Stimulated activated CD8-positive, alpha-beta memory T cell treated with anti-CD3 and anti-CD28 coated beads, Interleukin-7, amount 100 ng/mL, for 1 hour (primary cell): ENCODE measurements at regions not wholly inside any gene's neighbourhood (a gene's known extent, or its start where the extent isn't known, plus 50 kb on each side); places are given as distances from the start of the nearest gene placed in this dataset.
"Not testable (repeated sequence)": the region's sequence is repeated elsewhere in the genome, so short reads cannot be mapped to it uniquely, and the experiment has no call there.

Experiments
- DNase-seq, 2 donors: peaks; one replicate each; pipeline ENCODE4 v3.0.0-alpha.2; 2020; ENCODE audit warnings: low read depth in 2 of 2

GRCh38 chr14:98184457-98184856, 1087.5 kb downstream of the BCL11B start:
- DNase-seq = no peak

DNA sequence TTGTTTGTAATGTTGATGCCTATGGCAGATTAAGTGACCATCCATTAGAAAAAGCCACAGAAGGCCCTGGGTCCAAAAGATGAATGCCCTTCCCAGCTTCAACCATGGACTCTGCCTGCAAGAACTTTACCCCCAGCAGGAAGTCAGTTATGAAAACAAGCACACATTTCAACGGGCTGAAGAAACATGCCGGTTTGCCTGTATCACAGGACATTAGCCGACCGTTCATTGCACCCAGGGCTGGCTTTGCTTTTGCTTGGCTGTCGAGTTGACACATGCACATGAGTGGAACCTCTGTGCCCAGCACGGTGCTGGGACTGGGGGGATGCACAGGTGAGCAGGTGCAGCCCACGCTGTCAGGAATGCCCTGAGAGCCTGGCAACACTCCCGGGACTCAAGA, 1087.0 kb downstream of the BCL11B start:
- DNase-seq = no peak

DNA sequence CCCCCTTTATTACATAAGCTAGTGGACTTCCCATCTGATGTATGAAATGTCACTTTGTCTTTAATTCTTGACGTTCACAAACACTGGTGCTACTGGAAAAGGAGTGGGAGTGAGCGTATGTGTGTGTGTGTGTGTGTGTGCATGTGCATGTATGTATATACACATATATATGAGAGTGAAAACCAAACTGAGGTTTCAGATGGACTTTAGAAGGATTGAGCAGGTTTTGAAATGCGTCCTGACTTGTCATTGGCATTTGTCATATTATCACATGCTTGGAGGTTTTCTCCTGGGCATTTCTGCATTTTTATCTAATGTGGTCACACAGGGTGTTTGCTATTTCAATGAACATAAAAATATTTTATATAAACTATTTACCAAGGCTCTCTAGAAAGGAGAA, 1085.9 kb downstream of the BCL11B start:
- no peak for DNase-seq

- no peak for DNase-seq
These were observed 1084.7 kb downstream of the BCL11B start for GRCh38 chr14:98187281-98187680.

DNA sequence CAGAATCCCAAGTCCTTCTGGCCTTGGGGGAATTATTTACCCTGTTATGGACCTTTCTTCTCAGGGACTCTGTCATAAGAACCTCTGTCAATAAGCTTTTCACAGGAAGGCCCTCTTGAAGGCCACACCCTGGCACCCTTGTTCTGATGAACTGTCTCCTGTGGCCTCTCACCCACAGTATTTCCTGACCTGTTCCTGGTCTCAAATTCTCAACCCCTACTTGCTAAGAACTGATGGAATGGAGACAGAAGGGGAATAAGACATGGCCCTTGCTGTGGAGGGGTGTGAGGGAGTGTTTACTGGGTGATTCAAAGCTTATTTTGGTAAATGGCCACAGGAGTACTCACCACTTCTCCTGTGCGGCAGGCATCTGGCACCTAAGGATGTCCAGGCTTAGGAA, 1082.9 kb downstream of the BCL11B start:
- DNase-seq = no peak

DNA sequence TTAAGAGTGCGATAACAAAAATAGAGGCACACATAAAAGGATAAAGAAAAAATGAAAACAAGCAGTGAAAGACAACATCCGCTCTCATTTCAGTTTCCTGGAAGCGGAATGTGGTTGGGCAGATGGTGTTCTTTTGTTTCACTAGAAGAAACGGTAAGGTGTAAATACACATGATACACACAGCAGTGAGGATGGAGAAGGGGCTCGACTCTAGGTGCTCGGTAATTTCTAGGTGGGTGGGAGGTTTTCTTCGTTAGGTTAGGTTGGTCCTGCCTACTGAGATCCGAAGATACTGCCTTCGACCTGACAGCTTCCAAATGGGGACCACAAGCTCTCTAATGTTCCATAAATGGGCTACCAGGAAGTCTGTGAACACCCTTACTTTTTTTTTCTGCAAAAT, 1082.5 kb downstream of the BCL11B start:
- no peak for DNase-seq

DNA sequence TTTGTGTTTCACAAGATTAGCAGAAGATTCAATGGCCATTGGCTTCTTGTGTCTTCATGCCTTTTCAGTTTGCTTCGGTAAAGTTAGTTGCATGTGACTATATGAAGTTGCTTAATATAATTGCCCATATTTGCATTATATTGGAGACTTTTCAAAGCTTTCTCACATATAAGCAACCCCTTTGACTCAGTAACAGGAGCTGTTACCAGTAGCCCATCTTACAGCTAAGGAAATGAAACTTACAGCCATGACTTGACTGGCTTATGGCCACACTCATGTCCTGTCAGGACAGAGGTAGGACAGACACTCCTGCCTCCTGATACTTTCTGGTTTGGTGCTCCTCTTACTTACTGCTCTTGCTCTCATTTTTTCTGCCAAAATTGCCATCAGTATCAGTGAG, 1082.1 kb downstream of the BCL11B start:
- no peak for DNase-seq

DNA sequence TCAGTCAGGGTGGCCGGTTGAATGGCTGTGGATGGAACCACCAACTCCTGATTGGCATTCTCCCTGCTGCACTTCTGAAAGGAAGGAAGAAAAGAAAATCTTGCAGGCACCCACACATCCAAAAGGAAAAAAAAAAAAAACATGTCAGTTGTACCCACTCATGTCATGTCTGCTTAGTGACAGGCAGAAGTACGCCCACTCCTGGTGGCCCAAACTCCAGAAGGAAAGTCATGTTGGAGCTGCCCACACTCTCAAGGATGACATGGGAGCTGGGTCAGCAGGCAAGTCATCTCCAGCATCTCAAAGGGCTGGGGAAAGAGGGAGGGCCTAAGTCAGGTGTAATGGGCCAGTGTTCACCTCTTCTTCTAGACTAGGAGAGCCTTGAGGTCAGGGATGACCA, 1079.1 kb downstream of the BCL11B start:
- no peak for DNase-seq

GRCh38 chr14:98194821-98195220, 1077.2 kb downstream of the BCL11B start:
- no peak for DNase-seq

GRCh38 chr14:98195256-98195655, 1076.7 kb downstream of the BCL11B start:
- no peak for DNase-seq

GRCh38 chr14:98197933-98198332, 1074.1 kb downstream of the BCL11B start:
- no peak for DNase-seq

- DNase-seq = no peak
These were observed 1073.6 kb downstream of the BCL11B start for GRCh38 chr14:98198385-98198784.

DNA sequence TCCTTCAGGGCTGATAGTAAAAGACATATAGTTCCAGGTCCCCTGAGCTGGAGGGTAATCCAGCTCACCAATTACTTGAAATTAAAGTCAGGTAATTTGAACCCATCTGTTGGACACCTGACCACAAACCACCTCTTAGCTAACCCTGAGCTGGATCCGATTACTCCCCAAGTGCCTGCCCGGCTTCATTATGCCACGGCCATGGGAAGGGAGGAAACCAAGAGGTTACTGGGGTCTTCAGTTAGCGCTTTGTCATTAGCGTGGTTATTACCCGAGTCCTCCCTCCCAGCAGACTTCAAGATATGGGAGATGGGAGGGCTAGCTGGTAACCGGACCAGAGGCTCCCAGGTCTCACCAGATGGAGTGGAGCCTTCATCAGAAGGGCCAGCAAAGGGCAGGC, 1071.4 kb downstream of the BCL11B start:
- no peak for DNase-seq

GRCh38 chr14:98203421-98203820, 1068.6 kb downstream of the BCL11B start:
- DNase-seq = no peak

GRCh38 chr14:98204139-98204538, 1067.9 kb downstream of the BCL11B start:
- no peak for DNase-seq

- DNase-seq = no peak
These were observed 1064.6 kb downstream of the BCL11B start for GRCh38 chr14:98207415-98207814.

DNA sequence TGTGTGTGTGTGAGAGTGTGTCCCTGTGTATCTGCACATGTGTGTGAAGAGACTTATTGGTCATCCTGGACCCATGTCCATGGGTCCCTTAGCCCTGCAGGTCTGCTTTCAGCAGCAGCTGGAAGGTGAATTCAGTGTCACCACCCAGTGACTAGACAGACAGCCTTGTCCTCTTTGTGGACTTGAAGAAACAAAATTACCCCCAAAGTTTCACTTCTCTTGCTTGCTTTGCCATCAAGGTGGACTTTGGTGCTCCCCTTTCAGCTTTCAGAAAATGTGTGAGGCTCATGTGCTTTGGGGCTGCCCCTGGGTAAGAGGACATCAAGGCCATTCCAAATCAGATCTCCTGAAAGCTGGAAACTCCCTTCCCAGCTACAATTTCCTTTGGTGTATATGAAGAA, 1063.8 kb downstream of the BCL11B start:
- no peak for DNase-seq

DNA sequence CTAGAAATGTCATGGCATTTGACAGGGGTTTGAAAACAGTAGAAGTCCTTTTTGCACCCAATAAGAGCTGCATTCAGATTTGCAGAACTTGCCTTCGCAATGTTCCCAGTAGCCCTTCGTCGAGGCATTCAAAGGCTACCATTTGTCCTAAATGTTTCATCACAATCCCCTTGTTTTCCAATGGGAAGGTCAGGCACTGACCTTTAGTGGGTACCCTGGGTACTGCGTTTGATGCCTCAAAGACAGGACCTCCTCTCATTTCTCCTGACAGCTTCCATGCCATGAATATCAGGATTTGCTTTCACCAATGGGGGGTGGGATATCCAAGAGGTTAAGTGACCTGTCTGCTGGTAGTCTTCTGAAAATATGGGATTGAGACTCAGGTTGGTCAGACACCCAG, 1063.1 kb downstream of the BCL11B start:
- no peak for DNase-seq

DNA sequence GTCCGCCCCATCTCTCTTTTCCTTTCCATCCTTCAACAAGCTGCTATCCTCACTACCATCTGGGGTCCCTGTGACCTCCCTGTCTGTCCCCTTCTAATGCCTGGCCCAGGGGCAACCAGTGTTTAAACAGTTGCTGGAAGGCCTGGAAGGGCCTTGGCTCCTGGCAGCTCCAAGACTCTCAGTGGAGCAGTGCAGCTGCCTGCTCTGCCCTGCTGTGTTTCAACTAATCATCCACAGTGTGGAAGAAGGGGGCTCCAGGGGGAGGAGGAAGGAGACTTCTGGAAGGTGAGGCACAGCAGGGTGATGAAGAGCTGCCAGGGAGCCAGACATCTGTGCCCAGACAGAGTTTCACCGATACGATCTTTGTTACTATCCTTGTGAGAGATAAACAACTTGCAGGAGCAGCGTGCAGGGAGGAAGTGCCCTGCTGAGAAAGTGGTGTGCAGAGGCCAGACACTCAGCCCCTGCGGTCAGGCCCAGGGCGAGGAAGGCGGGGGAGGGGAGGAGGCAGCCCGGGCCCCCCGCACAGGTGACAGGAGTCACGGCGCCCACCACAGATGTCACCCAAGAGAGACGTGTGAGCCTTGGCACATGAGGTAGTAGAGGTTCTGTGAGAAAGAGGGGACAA, 1061.8 kb downstream of the BCL11B start:
- no peak for DNase-seq

- DNase-seq = no peak
These were observed 1054.5 kb downstream of the BCL11B start for GRCh38 chr14:98217530-98217929.

- no peak for DNase-seq
These were observed 1053.8 kb downstream of the BCL11B start for GRCh38 chr14:98218218-98218617.

DNA sequence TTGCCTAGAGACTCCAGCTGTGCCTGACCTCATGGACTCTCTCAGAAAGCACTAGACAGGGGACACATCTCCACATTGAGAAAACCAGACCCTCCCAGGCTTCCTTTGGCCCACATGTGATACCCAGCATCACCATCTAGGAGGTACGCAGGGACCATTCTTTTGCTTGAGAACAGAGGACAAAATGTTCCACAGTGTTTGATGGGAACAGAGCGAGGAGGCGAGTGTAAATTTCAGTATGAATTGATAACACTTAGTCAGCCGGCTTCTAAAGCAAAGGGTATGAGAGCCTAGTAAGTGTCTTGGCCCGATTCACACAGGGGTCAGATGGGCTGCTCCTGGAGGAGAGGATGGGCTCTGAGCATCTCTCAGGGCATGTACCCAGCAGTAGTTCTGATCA, 1052.4 kb downstream of the BCL11B start:
- no peak for DNase-seq

DNA sequence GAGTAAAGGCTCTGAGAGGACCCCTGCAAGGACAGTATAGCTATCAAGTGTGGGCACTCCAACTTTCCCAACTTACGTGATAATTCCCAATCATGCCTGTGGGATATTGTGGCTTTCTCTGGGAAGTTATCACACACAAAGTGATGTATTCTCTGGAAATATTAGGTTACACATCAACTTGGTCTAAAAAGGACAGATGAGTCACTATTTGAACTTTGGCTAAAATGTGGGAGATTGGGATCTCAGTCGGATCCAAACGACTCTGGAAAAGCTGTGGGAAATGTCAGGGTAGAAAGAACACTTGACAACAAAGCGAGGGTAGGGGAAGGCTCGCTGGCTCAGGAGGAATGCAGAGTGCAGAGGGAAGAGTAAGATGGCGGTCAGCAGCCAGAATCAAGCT, 1048.9 kb downstream of the BCL11B start:
- no peak for DNase-seq

DNA sequence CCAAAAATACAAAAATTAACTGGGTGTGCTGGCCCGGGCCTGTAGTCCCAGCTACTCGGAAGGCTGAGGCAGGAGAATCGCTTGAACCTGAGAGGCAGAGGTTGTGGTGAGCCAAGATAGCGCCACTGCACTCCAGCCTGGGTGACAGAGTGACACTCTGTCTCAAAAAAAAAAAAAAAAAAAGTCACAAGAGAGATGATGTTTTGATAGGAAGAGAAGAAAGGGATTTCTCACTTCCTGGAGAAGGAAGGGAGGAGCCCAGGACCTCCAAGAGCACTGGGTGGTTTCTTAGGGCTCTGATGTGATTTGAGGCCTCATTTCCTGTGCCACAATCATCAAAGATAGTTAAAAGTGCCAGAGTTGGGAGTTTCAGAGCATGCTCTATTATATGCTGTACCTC, 1048.3 kb downstream of the BCL11B start:
- not testable (repeated sequence) for DNase-seq
